ENCODE measurements at regions not wholly inside any gene's neighbourhood (a gene's known extent, or its start where the extent isn't known, plus 50 kb on each side); places are given as distances from the start of the nearest gene placed in this dataset.

DNA sequence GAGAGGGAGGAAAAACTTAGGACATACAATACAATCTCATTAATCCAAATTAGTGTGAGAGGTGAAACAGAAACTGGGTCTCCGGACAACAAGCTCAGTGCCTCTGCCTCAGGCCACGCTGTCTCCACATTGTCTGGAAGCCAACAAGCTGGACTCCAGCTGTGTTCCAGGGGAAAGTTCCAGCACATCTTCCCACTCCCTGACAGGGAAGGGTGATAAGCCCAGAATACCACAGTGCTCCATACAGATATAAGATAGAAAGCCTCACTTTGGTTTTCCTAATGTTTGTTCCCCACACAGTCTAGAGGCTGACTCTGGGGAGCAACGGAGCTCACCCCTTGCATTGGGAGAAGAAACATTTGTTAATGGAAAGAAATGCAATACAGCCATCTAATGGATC lies 117.1 kb upstream of the SPTLC3 start:
- no peak overlapping the region for H4K91ac ChIP-seq (ENCODE audit: insufficient read length, low read depth, low read length)
- no peak overlapping the region for H3K27ac Mint-ChIP-seq
- H3K27me3 ChIP-seq (ENCODE audit: insufficient read depth, low read length) = no peaks in the 10 kb centered on the region
- H3K27me3 Mint-ChIP-seq (ENCODE audit: low read depth) = no peaks in the 10 kb centered on the region; the same call in 1 of the 2 replicates
- no peak overlapping the region for H2BK12ac ChIP-seq (ENCODE audit: insufficient read length, low read depth, low read length)
- H2BK15ac ChIP-seq (ENCODE audit: low read depth, low read length) = no peak overlapping the region
- H3K18ac ChIP-seq (ENCODE audit: insufficient read length, low read depth, low read length) = no peak overlapping the region
- H3K4me2 ChIP-seq (ENCODE audit: insufficient read depth, insufficient read length, low read length) = no peak overlapping the region
- H3K27ac ChIP-seq (ENCODE audit: insufficient read length, low read depth, low read length) = no peak overlapping the region
- no peak overlapping the region for H2BK5ac ChIP-seq (ENCODE audit: insufficient read length, low read length)
- no peak overlapping the region for H2AFZ ChIP-seq (ENCODE audit: low read length)
- no peaks in the 10 kb centered on the region for H3K79me1 ChIP-seq (ENCODE audit: insufficient read depth, low read depth, low read length, poor library complexity, severe bottlenecking)
- peaks cover 0 to 6% (median 5%) of the 10 kb centered on the region in 3 experiments; a peak in 3 of 7 replicates for H3K36me3 Mint-ChIP-seq (ENCODE audit: insufficient read depth in 1 of 3, low read depth in 3 of 3)
- no peaks in the 10 kb centered on the region for H3K23me2 ChIP-seq (ENCODE audit: insufficient read length, low read depth, low read length, poor library complexity, severe bottlenecking)
- H2BK120ac ChIP-seq (ENCODE audit: low read depth, low read length, poor library complexity, severe bottlenecking) = no peak overlapping the region
- no peak overlapping the region for H3K23ac ChIP-seq (ENCODE audit: insufficient read length, low read depth, low read length)
- no peaks in the 10 kb centered on the region for H4K20me1 ChIP-seq (ENCODE audit: control insufficient read depth, insufficient read depth, insufficient read length)
- H3T11ph ChIP-seq (ENCODE audit: low read length) = no peak overlapping the region
- H2BK20ac ChIP-seq (ENCODE audit: low read depth, low read length, poor library complexity, severe bottlenecking) = no peak overlapping the region
- H3K9me3 Mint-ChIP-seq = peaks cover 5 to 8% of the 10 kb centered on the region in 2 experiments; a peak in 4 of 5 replicates
- peaks cover 6% of the 10 kb centered on the region; the same call in 1 of the 2 replicates for H3K4me1 ChIP-seq (ENCODE audit: insufficient read depth, low read length)
- no peak overlapping the region for H4K5ac ChIP-seq (ENCODE audit: insufficient read length, low read depth, low read length)
- H3K4me3 Mint-ChIP-seq = no peak overlapping the region
- WGBS (ENCODE audit: extremely low coverage, insufficient read length, low lambda C conversion rate) = no CpG with 5 or more reads among the region's 3 CpGs
- H3K14ac ChIP-seq (ENCODE audit: insufficient read depth, low read length) = no peak overlapping the region
- TF ChIP-seq, protein P1, sequence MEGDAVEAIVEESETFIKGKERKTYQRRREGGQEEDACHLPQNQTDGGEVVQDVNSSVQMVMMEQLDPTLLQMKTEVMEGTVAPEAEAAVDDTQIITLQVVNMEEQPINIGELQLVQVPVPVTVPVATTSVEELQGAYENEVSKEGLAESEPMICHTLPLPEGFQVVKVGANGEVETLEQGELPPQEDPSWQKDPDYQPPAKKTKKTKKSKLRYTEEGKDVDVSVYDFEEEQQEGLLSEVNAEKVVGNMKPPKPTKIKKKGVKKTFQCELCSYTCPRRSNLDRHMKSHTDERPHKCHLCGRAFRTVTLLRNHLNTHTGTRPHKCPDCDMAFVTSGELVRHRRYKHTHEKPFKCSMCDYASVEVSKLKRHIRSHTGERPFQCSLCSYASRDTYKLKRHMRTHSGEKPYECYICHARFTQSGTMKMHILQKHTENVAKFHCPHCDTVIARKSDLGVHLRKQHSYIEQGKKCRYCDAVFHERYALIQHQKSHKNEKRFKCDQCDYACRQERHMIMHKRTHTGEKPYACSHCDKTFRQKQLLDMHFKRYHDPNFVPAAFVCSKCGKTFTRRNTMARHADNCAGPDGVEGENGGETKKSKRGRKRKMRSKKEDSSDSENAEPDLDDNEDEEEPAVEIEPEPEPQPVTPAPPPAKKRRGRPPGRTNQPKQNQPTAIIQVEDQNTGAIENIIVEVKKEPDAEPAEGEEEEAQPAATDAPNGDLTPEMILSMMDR (conservative IDR thresholded peaks at IDR 0.05) = no peak
- no peaks in the 10 kb centered on the region for H3K9me3 ChIP-seq (ENCODE audit: control insufficient read depth, low read depth, low read length)
- no peaks in the 10 kb centered on the region for H3K79me2 ChIP-seq (ENCODE audit: insufficient read depth, low read length)
- no peak overlapping the region for H3K56ac ChIP-seq (ENCODE audit: insufficient read length, low read depth, low read length)
- H3K4ac ChIP-seq (ENCODE audit: low read depth, low read length) = no peak overlapping the region
- no peak overlapping the region for H3K9ac ChIP-seq (ENCODE audit: extremely low read depth, insufficient read length, low read length)
- H2AK5ac ChIP-seq (ENCODE audit: insufficient read length, low read length) = peak overlapping the region; percentile 2
- H3K4me1 Mint-ChIP-seq = peaks cover 13 to 15% of the 10 kb centered on the region in 2 experiments
- H4K8ac ChIP-seq (replicated peaks; ENCODE audit: insufficient read length, low read depth, low read length) = no peak overlapping the region
- DNase-seq = no peak
